T-helper 1 cell treated with Interleukin-12 subunit alpha and Interleukin-12 subunit beta and Interleukin-4 antibody, amounts not matched to agents 30 ng/mL and 1 ng/mL, for 36 hours (primary cell): ENCODE measurements at regions not wholly inside any gene's neighbourhood (a gene's known extent, or its start where the extent isn't known, plus 50 kb on each side); places are given as distances from the start of the nearest gene placed in this dataset.

Experiments used
- intact Hi-C: fragments of 100-400 bp; cut with micrococcal nuclease; formaldehyde crosslinking; loops from one replicate; pipeline ENCODE4 v1.15.1; 2024

- intact Hi-C loops: no loop called here
These were observed 136.0 kb upstream of the NREP start for GRCh38 chr5:111892949-111893348.

GRCh38 chr5:111887706-111888105 is 130.7 kb upstream of the NREP start:
- intact Hi-C loops: no loop called here

- intact Hi-C loops: no loop called here
These were observed 112.7 kb upstream of the NREP start for GRCh38 chr5:111869681-111870080.

- intact Hi-C loops: no loop called here
These were observed 108.4 kb upstream of the NREP start for GRCh38 chr5:111865356-111865755.

GRCh38 chr5:111863801-111864200 is 106.8 kb upstream of the NREP start:
- intact Hi-C loops: no loop called here

GRCh38 chr5:111859533-111860270 is 102.7 kb upstream of the NREP start:
- intact Hi-C loops: no loop called here

GRCh38 chr5:111859031-111859430 is 102.0 kb upstream of the NREP start:
- intact Hi-C loops: no loop called here

- intact Hi-C loops: no loop called here
These were observed 100.6 kb upstream of the NREP start for GRCh38 chr5:111857623-111858022.

- intact Hi-C loops: no loop called here
These were observed 100.0 kb upstream of the NREP start for GRCh38 chr5:111856876-111857466.

- intact Hi-C loops: no loop called here
These were observed 98.4 kb upstream of the NREP start for GRCh38 chr5:111855356-111855755.

GRCh38 chr5:111854186-111854585 is 97.2 kb upstream of the NREP start:
- intact Hi-C loops: no loop called here

- intact Hi-C loops: no loop called here
These were observed 96.8 kb upstream of the NREP start for GRCh38 chr5:111853748-111854147.

- intact Hi-C loops: no loop called here
These were observed 94.9 kb upstream of the NREP start for GRCh38 chr5:111851631-111852548.

GRCh38 chr5:111848476-111848875 is 91.5 kb upstream of the NREP start:
- intact Hi-C loops: no loop called here

- intact Hi-C loops: no loop called here
These were observed 90.3 kb upstream of the NREP start for GRCh38 chr5:111847052-111847925.

GRCh38 chr5:111840036-111840674 is 83.2 kb upstream of the NREP start:
- intact Hi-C loops: no loop called here

GRCh38 chr5:111839438-111839837 is 82.4 kb upstream of the NREP start:
- intact Hi-C loops: no loop called here

GRCh38 chr5:111836426-111836825 is 79.4 kb upstream of the NREP start:
- intact Hi-C loops: no loop called here

- intact Hi-C loops: no loop called here
These were observed 78.1 kb upstream of the NREP start for GRCh38 chr5:111834926-111835599.

- intact Hi-C loops: no loop called here
These were observed 73.3 kb upstream of the NREP start for GRCh38 chr5:111830333-111830732.
